Neutrophil (primary cell): ENCODE measurements at regions not wholly inside any gene's neighbourhood (a gene's known extent, or its start where the extent isn't known, plus 50 kb on each side); places are given as distances from the start of the nearest gene placed in this dataset.
"Not testable (repeated sequence)": the region's sequence is repeated elsewhere in the genome, so short reads cannot be mapped to it uniquely, and the experiment has no call there.

Source experiments
- H3K27ac ChIP-seq: fragments of 200-600 bp; sonication (generic); 2 replicates; pipeline ENCODE4 v1.5.1; 2016; ENCODE audit warnings: mild to moderate bottlenecking, moderate library complexity
- H3K27me3 ChIP-seq: fragments of 200-600 bp; sonication (generic); 2 replicates; pipeline ENCODE4 v1.6.0; 2016; ENCODE audit warnings: mild to moderate bottlenecking
- H3K36me3 ChIP-seq: fragments of 200-600 bp; sonication (generic); 2 replicates; pipeline ENCODE4 v1.5.1; 2017
- H3K4me1 ChIP-seq, 2 experiments: fragments of 200-600 bp in 1 of 2; sonication (generic) in 1 of 2; 1 replicate in 1 of 2; 2 replicates in 1 of 2; pipeline versions ENCODE4 v1.5.1 to v1.6.1; 2013 to 2016; ENCODE audit warnings: low read depth in 1 of 2, low read length in 1 of 2, mild to moderate bottlenecking in 1 of 2, moderate library complexity in 1 of 2; ENCODE audit not compliant: control insufficient read depth in 1 of 2, insufficient read depth in 1 of 2
- H3K4me3 ChIP-seq, 2 experiments: fragments of 200-600 bp in 1 of 2; sonication (generic) in 1 of 2; 1 replicate in 1 of 2; 2 replicates in 1 of 2; pipeline ENCODE4 v1.5.1; 2013 to 2016; ENCODE audit warnings: low read depth in 1 of 2, low read length in 1 of 2, mild to moderate bottlenecking in 1 of 2, moderate library complexity in 1 of 2
- H3K9me3 ChIP-seq: fragments of 200-600 bp; sonication (generic); 2 replicates; pipeline ENCODE4 v1.5.1; 2016
- CTCF ChIP-seq: fragments of 200-600 bp; sonication (generic); IDR thresholded peaks from 2 replicates; pipeline ENCODE4 v1.5.1; 2016; ENCODE audit warnings: antibody characterized with exemption

GRCh38 chr19:28137772-28138171, 1075.2 kb downstream of the UQCRFS1 start:
- Histone ChIP-seq H3K27ac (no peak overlapping the region), H3K27me3 (no peaks in the 10 kb centered on the region), H3K4me3 (no peak overlapping the region), H3K9me3 (no peaks in the 10 kb centered on the region), H3K36me3 (no peaks in the 10 kb centered on the region), H3K4me1 (no peaks in the 10 kb centered on the region)
- no peak for TF ChIP-seq CTCF

- Histone ChIP-seq H3K4me1 (no peaks in the 10 kb centered on the region), H3K27me3 (no peaks in the 10 kb centered on the region), H3K9me3 (no peaks in the 10 kb centered on the region), H3K36me3 (no peaks in the 10 kb centered on the region), H3K4me3 (no peak overlapping the region), H3K27ac (no peak overlapping the region)
- TF ChIP-seq CTCF: no peak
Observed at GRCh38 chr19:28136796-28137195, 1076.2 kb downstream of the UQCRFS1 start.

- Histone ChIP-seq H3K4me1 (no peaks in the 10 kb centered on the region), H3K27ac (no peak overlapping the region), H3K36me3 (no peaks in the 10 kb centered on the region), H3K4me3 (no peak overlapping the region), H3K9me3 (no peaks in the 10 kb centered on the region), H3K27me3 (no peaks in the 10 kb centered on the region)
- no peak for TF ChIP-seq CTCF
Observed at GRCh38 chr19:28135825-28136224, 1077.1 kb downstream of the UQCRFS1 start.

GRCh38 chr19:28134311-28134710, 1078.6 kb downstream of the UQCRFS1 start:
- no peaks in the 10 kb centered on the region for H3K36me3 ChIP-seq
- no peak overlapping the region for H3K4me3 ChIP-seq
- H3K27me3 ChIP-seq: no peaks in the 10 kb centered on the region
- H3K9me3 ChIP-seq: no peaks in the 10 kb centered on the region
- no peaks in the 10 kb centered on the region for H3K4me1 ChIP-seq
- no peak for TF ChIP-seq CTCF
- H3K27ac ChIP-seq: no peak overlapping the region

- not testable (repeated sequence) for H3K27me3 ChIP-seq, H3K4me1 ChIP-seq, H3K36me3 ChIP-seq, H3K27ac ChIP-seq, H3K4me3 ChIP-seq, H3K9me3 ChIP-seq
Observed at GRCh38 chr19:28130881-28131280, 1082.1 kb downstream of the UQCRFS1 start.

GRCh38 chr19:28130066-28130511, 1082.9 kb downstream of the UQCRFS1 start:
- Histone ChIP-seq H3K27ac (no peak overlapping the region), H3K9me3 (no peaks in the 10 kb centered on the region), H3K4me3 (no peak overlapping the region), H3K4me1 (no peaks in the 10 kb centered on the region), H3K36me3 (no peaks in the 10 kb centered on the region), H3K27me3 (no peaks in the 10 kb centered on the region)
- no peak for TF ChIP-seq CTCF
